HUDEP-2 (cell line): ENCODE measurements at regions not wholly inside any gene's neighbourhood (a gene's known extent, or its start where the extent isn't known, plus 50 kb on each side); places are given as distances from the start of the nearest gene placed in this dataset.
"Not testable (repeated sequence)": the region's sequence is repeated elsewhere in the genome, so short reads cannot be mapped to it uniquely, and the experiment has no call there.

ENCODE experiments used
- DNase-seq, 76 experiments: peaks; one replicate each; lab custom pipeline; 2025; ENCODE audit not compliant: unreplicated experiment in 76 of 76; lab: John Stamatoyannopoulos, UW

DNA sequence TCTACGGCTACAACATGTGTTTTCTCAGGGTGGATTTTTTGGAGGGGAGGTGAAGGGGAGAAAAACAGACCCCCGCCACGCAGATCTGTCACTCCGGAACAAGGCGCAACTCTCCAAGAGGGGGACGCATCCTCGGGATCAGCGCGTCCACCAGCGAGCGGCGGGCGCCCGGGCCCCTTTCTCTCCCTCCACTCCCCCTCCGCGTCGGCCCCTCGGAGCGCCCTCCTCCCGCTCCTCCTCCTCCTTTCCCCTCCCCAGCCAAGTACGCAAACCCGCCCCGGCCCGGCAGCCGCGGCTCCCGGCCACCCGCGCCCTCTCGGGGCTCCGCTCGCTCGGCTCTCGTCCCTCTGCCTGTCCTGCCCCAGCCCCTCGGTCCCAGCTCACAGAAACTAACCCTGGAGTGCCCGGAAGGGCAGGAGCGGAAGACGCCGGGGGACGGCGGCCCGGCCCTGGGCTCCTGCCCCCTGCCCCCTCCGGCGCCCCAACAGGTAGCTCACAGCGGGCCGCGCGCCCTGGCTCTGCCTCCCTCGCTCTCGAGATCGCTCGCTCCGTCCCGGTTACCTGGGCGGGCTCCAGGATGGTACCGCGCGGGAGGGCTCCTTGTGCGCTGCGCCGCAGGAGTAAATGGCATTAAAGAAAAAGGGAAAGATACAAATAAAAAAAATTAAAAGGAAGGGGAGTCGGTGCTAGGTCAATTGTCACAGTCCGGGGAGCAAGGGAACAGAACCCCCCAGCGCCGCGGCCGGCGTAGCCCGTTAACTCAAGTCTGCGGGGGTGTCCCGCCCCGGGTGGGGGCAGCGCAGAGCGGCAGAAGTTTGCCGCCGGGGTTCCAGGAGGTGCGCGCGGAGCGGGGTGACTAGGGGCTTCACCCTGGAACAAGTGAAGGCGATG is 131.4 kb upstream of the C11orf58 start:
- peak in 10 of 76 experiments; percentile 1 to 60 (median 18) for DNase-seq

DNA sequence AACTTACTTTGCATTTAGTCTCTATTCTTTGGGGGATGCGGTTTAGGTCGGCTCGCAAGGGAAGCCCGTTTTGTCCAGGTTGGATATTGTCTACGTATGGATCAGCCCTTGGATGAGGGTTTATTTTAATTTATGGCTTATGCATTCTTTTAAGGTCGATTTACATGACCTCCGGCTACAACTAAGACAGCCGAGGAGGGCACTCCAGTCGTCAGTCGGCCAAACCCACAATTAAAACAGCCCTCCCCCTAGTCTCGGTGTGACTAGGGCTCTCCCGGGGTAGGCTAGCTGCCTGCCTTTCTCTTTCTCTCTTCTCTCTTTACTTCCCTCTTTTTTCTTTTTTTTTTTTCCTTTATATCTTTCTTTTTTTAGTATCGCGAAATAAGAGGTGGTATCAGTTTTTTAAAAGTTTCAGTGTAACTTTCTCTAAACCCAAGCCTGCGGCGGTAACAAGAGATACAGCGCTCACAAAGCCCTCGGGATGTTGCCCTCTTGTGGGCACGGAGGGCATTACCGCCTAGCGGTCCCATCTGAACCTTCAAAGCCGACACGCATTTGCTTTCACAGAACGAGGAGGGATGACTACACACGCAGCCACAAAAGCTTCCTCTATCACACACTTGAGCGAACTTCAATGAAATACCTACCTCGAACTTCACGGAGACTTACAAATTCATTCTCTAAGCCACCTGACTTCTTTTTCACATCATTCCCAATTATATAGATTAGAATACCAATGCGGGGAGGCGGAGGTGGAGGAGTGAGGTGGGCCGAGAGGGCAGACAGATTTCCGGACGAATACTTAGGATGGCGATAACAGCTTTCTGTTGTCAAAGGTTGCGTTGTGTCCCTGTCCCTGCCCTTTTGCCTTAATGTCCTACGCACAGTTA is 132.3 kb upstream of the C11orf58 start:
- DNase-seq = peak in 73 of 76 experiments; percentile 31 to 90 (median 75)

- peak in 35 of 76 experiments; percentile 8 to 71 (median 40) for DNase-seq
These were observed 133.0 kb upstream of the C11orf58 start for GRCh38 chr11:16605389-16605893.

DNA sequence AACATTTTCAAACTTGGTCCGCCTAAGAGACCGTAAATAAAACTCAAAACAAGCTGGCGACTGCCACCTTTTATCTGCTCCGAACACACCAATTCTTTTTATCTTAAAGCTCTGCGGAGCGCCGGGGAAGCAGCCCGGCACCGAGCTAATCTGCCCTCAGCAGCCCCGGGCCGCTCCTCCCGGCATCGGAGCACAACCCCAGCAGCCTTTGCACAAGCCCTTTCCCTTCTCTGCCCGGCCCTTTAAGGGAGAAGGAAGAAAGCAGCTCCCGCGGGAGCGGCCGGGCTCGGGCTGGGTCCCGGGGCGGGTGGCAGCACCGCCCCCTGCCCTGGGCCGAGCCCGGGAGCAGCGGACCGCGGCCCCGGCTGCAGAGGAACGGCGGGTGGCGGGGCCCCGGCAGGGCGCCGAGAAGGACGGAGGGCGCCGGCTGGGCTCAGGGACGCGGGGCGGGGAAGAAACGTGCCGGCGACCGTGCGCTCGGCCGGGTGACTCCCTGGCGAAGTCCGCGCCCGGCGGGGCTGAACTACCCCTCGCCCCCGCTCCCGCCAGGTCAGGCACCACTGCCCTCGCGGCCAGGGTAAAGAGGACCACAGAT is 133.6 kb upstream of the C11orf58 start:
- peak in 72 of 76 experiments; percentile 15 to 85 (median 71) for DNase-seq

- DNase-seq = peak in 48 of 76 experiments; percentile 12 to 82 (median 53)
These were observed 134.3 kb upstream of the C11orf58 start for GRCh38 chr11:16603890-16604793.

DNA sequence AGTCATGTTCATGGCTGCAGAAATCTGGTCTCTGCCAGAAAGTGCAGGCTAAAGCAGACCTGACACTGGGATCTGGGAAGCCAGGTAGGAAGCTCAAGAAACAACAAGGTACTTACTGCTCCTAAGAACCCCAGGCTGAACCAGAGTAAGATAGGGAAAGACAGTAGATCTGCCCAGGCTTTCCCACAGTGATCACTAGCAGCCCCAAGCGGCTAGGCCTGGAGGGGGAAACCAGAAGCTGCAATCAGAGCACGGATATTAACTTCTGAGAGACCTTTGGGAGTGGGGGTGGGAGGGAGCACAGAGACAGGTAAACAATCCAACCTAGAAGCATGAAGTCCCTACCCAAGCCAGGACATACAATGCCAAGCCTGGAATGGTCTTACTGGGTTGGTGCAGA is 135.2 kb upstream of the C11orf58 start:
- DNase-seq = no peak

DNA sequence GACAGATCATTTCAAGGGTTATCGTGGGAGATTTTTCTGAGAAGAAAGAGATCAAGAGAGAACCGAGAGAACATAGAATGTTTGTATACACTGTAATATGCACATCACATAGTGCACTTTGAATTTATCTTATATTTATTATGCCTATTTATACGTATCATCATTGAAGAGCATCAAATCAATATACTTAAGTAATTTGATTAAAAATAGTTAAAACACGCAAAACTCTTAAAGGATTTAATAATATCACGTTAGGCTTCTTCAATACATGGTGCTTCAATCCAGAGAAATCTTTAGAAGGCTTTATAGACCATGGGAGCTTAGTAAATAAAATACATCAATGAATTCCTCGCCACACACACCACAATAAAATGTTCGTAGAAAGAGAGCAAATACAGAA is 139.5 kb upstream of the C11orf58 start:
- no peak for DNase-seq

DNA sequence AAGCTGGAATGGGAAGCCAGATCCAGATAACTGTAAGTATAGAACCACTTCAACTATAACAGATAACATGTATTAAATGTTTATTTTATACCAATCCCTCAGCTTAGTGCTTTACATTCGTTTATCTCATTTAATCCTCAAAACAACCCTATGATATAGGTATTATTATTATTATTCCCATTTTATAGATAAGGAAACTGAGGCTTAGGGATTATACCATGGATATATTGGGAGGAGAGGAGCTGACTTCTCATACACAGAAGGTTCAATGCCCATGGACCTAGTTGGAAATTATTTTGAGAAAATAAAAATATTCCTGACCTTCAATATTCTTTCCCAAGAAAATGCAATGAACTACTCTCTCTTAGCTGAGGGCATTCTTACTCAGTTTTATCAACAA is 140.4 kb upstream of the C11orf58 start:
- DNase-seq = no peak

DNA sequence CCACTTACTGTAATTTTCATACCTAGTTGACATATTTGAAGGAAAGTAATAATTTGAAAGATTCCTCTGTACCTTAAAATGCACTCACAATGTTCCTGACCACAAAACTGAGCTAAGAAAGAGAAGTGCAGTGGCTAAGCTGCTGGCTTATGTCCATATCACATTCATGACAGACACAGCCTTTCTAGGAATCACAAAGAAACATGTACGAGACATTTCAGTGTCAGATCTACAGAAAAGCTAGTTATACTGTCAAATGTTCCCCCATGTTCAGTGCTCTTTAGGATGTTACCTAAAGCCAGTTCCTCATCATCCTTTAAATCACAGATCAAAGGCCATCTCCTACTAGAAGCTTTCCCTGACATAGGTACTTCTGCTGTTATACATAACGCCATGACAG is 142.2 kb upstream of the C11orf58 start:
- DNase-seq = peak in 36 of 76 experiments; percentile 7 to 71 (median 32)

DNA sequence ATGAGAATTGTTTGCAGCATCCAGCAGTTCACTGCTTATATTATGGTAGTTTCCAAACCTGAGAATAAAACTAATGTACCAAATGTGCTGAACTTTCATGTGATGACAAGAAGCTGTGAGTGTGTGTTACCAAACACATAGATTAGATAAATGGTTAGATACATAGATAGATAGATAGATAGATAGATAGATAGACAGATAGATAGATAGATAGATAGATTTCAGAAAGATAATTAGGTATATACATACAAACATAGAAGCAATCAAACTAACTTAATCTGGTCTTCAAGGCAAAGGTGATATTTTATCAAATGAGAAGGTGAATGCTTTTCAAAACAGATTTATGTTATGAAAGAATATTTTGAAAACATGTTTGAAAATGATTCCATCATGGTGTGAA is 147.3 kb upstream of the C11orf58 start:
- DNase-seq = no peak

GRCh38 chr11:16587670-16588069 is 150.8 kb upstream of the C11orf58 start:
- DNase-seq = no peak

DNA sequence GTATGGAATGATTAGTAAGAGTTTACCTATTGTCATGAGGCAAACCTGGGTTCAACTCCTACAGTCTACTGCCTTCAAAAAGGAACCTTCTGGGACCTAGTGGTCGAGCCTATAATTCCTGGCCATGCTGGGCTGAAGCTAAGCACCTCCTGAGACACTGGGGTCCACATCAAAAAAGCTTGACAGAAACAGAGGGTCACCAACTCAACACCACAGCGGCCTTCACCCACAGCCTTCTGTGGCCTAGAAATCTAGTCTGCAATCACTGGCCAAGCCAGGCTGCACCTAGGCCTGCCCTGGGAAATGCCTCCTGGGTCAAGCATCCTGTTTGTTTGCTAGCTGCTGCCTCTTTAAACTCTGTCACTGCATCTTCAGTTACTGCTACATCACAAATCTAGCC is 153.9 kb upstream of the C11orf58 start:
- DNase-seq = no peak

DNA sequence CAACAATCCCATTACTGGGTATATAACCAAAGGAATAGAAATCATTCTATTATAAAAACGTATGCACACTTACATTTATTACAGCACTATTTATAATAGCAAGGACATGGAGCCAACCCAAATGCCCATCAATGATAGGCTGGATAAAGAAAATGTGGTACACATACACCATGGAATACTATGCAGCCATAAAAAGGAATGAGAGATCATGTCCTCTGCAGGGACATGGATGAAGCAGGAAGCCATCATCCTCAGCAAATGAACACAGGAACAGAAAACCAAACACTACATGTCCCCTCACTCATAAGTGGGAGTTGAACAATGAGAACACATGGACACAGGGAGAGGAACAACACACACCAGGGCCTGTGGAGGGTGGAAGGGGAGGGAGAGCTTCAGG is 157.4 kb upstream of the C11orf58 start:
- DNase-seq = not testable (repeated sequence)

DNA sequence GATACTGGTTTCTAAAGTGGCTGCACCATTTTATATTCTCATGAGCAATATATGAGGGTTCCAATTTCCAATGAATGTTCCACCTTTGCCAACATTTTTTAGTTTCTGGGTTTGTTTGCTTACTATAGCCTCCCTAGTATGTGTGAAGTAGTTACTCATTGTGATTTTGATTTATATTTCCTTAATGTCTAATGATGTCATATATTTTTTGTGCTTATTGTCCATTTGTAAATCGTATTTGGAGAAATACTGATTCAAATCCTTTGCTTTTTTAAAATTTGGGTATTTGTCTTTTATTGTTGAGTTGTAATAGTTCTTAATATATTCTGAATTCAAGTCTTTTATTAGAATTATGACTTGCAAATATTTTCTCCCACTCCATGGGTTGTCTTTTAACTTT is 161.0 kb upstream of the C11orf58 start:
- no peak for DNase-seq

GRCh38 chr11:16574889-16575288 is 163.6 kb upstream of the C11orf58 start:
- DNase-seq = not testable (repeated sequence)

GRCh38 chr11:16572945-16573344 is 165.5 kb upstream of the C11orf58 start:
- DNase-seq = no peak

DNA sequence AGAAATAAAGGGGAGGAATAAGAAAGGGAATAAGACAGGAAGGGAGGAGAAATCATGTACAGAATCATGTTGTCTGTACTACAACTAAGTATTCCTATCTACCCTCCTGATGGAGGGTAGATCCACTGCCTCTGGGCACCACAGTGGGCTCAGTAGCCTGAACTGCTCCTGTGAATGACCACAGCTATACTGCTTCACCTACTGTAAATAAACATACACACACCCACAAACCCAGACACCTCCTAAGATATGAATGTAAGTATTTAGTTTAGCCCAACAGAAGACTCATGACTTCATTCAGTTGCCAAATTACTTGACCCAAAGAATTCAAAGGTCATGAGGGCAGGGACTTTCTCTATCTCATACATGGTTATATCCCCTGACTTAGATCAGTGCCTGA is 177.3 kb upstream of the C11orf58 start:
- no peak for DNase-seq

GRCh38 chr11:16558494-16558893 is 180.0 kb upstream of the C11orf58 start:
- no peak for DNase-seq

DNA sequence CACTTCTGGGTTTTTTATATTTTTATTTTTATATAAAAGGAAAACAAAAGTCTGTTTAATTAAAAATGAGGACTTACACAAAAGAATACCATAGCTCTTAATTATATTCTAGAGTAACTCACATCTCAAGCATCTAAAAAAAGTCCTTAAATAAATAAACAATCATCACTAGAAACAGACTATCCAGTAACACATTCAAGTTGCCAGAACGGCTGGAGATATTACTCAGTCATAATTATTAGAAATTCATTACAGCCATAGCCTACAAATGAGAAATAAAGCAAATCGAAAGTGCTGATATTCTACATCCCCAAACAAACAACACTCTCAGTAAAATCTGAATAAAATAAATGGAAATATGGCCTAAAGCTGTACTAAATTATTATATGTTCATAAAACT is 182.5 kb upstream of the C11orf58 start:
- no peak for DNase-seq

GRCh38 chr11:16554361-16554760 is 184.1 kb upstream of the C11orf58 start:
- DNase-seq = no peak
